Testis (tissue), 2 donors: ENCODE measurements at regions not wholly inside any gene's neighbourhood (a gene's known extent, or its start where the extent isn't known, plus 50 kb on each side); places are given as distances from the start of the nearest gene placed in this dataset.

Experiments
- CTCF ChIP-seq, 3 experiments: fragments of 450-650 bp in 2 of 3; fragments of 200-600 bp in 1 of 3; sonication (generic) in 1 of 3; IDR thresholded peaks; one replicate each; pipeline ENCODE4 v1.5.1; 2016 to 2019; ENCODE audit warnings: antibody characterized with exemption in 3 of 3, mild to moderate bottlenecking in 2 of 3, moderate library complexity in 1 of 3
- POLR2A ChIP-seq: fragments of 450-650 bp; IDR thresholded peaks from one replicate; pipeline ENCODE4 v1.6.1; 2017; ENCODE audit warnings: antibody characterized with exemption, mild to moderate bottlenecking, moderate library complexity

- TF ChIP-seq CTCF (IDR thresholded peaks at IDR 0.05) = no peak
- TF ChIP-seq POLR2A = no peak
These were observed 403.3 kb downstream of the LIG4 start for GRCh38 chr13:107812014-107812412.
